ENCODE measurements at regions not wholly inside any gene's neighbourhood (a gene's known extent, or its start where the extent isn't known, plus 50 kb on each side); places are given as distances from the start of the nearest gene placed in this dataset.
A peak's percentile ranks its signal among the peaks of the same experiment; 100 is the strongest.

GRCh38 chr6:47402081-47402480 is 75.5 kb upstream of the CD2AP start:
- no peak overlapping the region for H3K4me3 ChIP-seq
- DNase-seq (ENCODE audit: low read depth in 1 of 2, low spot score in 1 of 2) (no peak), FAIRE-seq (no peak), ATAC-seq (no peak)
- H3K4me2 ChIP-seq: peak overlapping the region; percentile 19; the same call in 1 of the 3 replicates
- TF ChIP-seq FOXS1 (CRISPR knock-in tag; IDR thresholded peaks at IDR 0.05): no peak
- TF ChIP-seq, protein P1, sequence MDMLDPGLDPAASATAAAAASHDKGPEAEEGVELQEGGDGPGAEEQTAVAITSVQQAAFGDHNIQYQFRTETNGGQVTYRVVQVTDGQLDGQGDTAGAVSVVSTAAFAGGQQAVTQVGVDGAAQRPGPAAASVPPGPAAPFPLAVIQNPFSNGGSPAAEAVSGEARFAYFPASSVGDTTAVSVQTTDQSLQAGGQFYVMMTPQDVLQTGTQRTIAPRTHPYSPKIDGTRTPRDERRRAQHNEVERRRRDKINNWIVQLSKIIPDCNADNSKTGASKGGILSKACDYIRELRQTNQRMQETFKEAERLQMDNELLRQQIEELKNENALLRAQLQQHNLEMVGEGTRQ (IDR thresholded peaks at IDR 0.05): no peak
- no peak for TF ChIP-seq BCL3 (IDR thresholded peaks at IDR 0.05)
- no peak for TF ChIP-seq TFCP2L1 (CRISPR knock-in tag; IDR thresholded peaks at IDR 0.05)
- no peak for TF ChIP-seq NPAS2 (CRISPR knock-in tag; IDR thresholded peaks at IDR 0.05; ENCODE audit: borderline replicate concordance)
- no peak for TF ChIP-seq EP300 (IDR thresholded peaks at IDR 0.05)
- no peak for TF ChIP-seq MYC (IDR thresholded peaks at IDR 0.05; ENCODE audit: borderline replicate concordance, low read length)
- no peak for TF ChIP-seq KDM1A (IDR thresholded peaks at IDR 0.05; ENCODE audit: low read depth)
- no peak for TF ChIP-seq CBX8 (IDR thresholded peaks at IDR 0.05)
- TF ChIP-seq EHF (CRISPR knock-in tag; IDR thresholded peaks at IDR 0.05): no peak
- TF ChIP-seq ZFP36 (IDR thresholded peaks at IDR 0.05; ENCODE audit: borderline replicate concordance, partially characterized antibody): no peak
- no peak for TF ChIP-seq JUNB (IDR thresholded peaks at IDR 0.05)
- TF ChIP-seq JUN (IDR thresholded peaks at IDR 0.05): no peak
- TF ChIP-seq CHD2 (IDR thresholded peaks at IDR 0.05; ENCODE audit: low read length, partially characterized antibody): no peak
- TF ChIP-seq MAFK (IDR thresholded peaks at IDR 0.05; ENCODE audit: partially characterized antibody): no peak
- TF ChIP-seq, protein P2, sequence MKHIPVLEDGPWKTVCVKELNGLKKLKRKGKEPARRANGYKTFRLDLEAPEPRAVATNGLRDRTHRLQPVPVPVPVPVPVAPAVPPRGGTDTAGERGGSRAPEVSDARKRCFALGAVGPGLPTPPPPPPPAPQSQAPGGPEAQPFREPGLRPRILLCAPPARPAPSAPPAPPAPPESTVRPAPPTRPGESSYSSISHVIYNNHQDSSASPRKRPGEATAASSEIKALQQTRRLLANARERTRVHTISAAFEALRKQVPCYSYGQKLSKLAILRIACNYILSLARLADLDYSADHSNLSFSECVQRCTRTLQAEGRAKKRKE (CRISPR knock-in tag; IDR thresholded peaks at IDR 0.05; ENCODE audit: low read depth): no peak
- TF ChIP-seq, protein P3, sequence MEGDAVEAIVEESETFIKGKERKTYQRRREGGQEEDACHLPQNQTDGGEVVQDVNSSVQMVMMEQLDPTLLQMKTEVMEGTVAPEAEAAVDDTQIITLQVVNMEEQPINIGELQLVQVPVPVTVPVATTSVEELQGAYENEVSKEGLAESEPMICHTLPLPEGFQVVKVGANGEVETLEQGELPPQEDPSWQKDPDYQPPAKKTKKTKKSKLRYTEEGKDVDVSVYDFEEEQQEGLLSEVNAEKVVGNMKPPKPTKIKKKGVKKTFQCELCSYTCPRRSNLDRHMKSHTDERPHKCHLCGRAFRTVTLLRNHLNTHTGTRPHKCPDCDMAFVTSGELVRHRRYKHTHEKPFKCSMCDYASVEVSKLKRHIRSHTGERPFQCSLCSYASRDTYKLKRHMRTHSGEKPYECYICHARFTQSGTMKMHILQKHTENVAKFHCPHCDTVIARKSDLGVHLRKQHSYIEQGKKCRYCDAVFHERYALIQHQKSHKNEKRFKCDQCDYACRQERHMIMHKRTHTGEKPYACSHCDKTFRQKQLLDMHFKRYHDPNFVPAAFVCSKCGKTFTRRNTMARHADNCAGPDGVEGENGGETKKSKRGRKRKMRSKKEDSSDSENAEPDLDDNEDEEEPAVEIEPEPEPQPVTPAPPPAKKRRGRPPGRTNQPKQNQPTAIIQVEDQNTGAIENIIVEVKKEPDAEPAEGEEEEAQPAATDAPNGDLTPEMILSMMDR (IDR thresholded peaks at IDR 0.05): no peak
- no peak for TF ChIP-seq HDAC2 (IDR thresholded peaks at IDR 0.05)
- no peak for TF ChIP-seq ZNF302 (CRISPR knock-in tag; IDR thresholded peaks at IDR 0.05)
- no peak overlapping the region for H3K27ac ChIP-seq
- H3K9me3 ChIP-seq: no peaks in the 10 kb centered on the region
- H3K4me1 ChIP-seq: peaks cover 36% of the 10 kb centered on the region
- POLR2A ChIA-PET: no interaction called here
- WGBS (ENCODE audit: missing lambda C conversion rate): 93% methylated on average over 3 of the region's 3 CpGs
- CTCF ChIA-PET: no interaction called here

DNA sequence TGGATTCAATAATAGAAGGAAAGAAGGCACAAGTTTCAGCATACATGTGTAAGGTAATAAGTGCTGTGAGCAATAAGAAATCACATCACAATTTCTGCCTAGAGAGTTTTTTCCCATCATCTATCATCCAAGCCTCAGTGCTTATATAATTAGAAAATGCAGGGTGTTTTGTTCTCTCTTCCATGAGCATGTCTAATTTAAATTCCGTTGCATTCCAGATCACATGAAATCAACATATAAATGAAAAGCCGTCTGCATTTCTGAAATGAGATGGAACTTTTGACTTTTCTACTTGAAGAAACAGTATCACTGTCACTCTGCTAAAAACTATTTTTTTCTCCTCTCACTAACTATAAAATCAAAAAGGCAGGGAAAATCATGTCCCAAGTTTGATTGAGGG is 74.5 kb upstream of the CD2AP start:
- POLR2A ChIA-PET: no interaction called here
- DNase-seq (ENCODE audit: low read depth in 1 of 2, low spot score in 1 of 2) (no peak), ATAC-seq (no peak), FAIRE-seq (no peak)
- peaks cover 46% of the 10 kb centered on the region for H3K4me1 ChIP-seq
- 94% methylated on average over 2 of the region's 2 CpGs for WGBS (ENCODE audit: missing lambda C conversion rate)
- no peak overlapping the region for H3K4me3 ChIP-seq
- CTCF ChIA-PET: interaction anchor here (0.9 kb wide), 1 partner anchor 11 kb away, joined by 3 read pairs; no protein-coding TSS in a partner anchor
- no peaks in the 10 kb centered on the region for H3K9me3 ChIP-seq
- H3K27ac ChIP-seq: no peak overlapping the region
- no peak overlapping the region for H3K4me2 ChIP-seq
- TF ChIP-seq, protein P4, sequence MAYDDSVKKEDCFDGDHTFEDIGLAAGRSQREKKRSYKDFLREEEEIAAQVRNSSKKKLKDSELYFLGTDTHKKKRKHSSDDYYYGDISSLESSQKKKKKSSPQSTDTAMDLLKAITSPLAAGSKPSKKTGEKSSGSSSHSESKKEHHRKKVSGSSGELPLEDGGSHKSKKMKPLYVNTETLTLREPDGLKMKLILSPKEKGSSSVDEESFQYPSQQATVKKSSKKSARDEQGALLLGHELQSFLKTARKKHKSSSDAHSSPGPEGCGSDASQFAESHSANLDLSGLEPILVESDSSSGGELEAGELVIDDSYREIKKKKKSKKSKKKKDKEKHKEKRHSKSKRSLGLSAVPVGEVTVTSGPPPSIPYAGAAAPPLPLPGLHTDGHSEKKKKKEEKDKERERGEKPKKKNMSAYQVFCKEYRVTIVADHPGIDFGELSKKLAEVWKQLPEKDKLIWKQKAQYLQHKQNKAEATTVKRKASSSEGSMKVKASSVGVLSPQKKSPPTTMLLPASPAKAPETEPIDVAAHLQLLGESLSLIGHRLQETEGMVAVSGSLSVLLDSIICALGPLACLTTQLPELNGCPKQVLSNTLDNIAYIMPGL (CRISPR knock-in tag; IDR thresholded peaks at IDR 0.05; ENCODE audit: borderline replicate concordance): no peak
- TF ChIP-seq FOSL2 (IDR thresholded peaks at IDR 0.05) (no peak), FOSL2 (CRISPR knock-in tag; IDR thresholded peaks at IDR 0.05) (no peak), CHD4 (IDR thresholded peaks at IDR 0.05; ENCODE audit: borderline replicate concordance) (no peak), JUN (IDR thresholded peaks at IDR 0.05) (no peak), TFCP2L1 (CRISPR knock-in tag; IDR thresholded peaks at IDR 0.05) (no peak), MYC (IDR thresholded peaks at IDR 0.05; ENCODE audit: borderline replicate concordance, low read length) (no peak), FOSB (CRISPR knock-in tag; IDR thresholded peaks at IDR 0.05) (no peak), NPAS2 (CRISPR knock-in tag; IDR thresholded peaks at IDR 0.05; ENCODE audit: borderline replicate concordance) (no peak), HOXA7 (CRISPR knock-in tag; IDR thresholded peaks at IDR 0.05) (no peak), ZFP36 (IDR thresholded peaks at IDR 0.05; ENCODE audit: borderline replicate concordance, partially characterized antibody) (no peak), CBX2 (IDR thresholded peaks at IDR 0.05; ENCODE audit: borderline replicate concordance, low read depth) (no peak), HES2 (IDR thresholded peaks at IDR 0.05) (no peak), POLR2A (IDR thresholded peaks at IDR 0.05; ENCODE audit: low read length) (no peak), RARB (CRISPR knock-in tag; IDR thresholded peaks at IDR 0.05) (no peak), MAFK (IDR thresholded peaks at IDR 0.05; ENCODE audit: partially characterized antibody) (no peak), EHF (CRISPR knock-in tag; IDR thresholded peaks at IDR 0.05) (no peak)
- TF ChIP-seq, protein P2 (CRISPR knock-in tag; IDR thresholded peaks at IDR 0.05; ENCODE audit: low read depth): no peak
